Endodermal cell (in vitro differentiated cells): ENCODE measurements at regions not wholly inside any gene's neighbourhood (a gene's known extent, or its start where the extent isn't known, plus 50 kb on each side); places are given as distances from the start of the nearest gene placed in this dataset.
A peak's percentile ranks its signal among the peaks of the same experiment; 100 is the strongest.

Source experiments
- DNase-seq: peaks from one replicate; pipeline ENCODE4 v3.0.0-alpha.2; 2017
- H3K27ac ChIP-seq: 2 replicates; pipeline ENCODE4 v1.5.1; 2013; ENCODE audit warnings: mild to moderate bottlenecking, low read depth, low read length, moderate library complexity
- H3K27me3 ChIP-seq: 2 replicates; pipeline ENCODE4 v1.6.1; 2013; ENCODE audit warnings: mild to moderate bottlenecking, low read length, moderate library complexity; ENCODE audit not compliant: insufficient read depth, control insufficient read depth, poor library complexity, severe bottlenecking
- H3K36me3 ChIP-seq: 2 replicates; pipeline ENCODE4 v1.7.0; 2013; ENCODE audit warnings: mild to moderate bottlenecking, low read length, moderate library complexity; ENCODE audit not compliant: control insufficient read depth, insufficient read depth
- H3K4me1 ChIP-seq: one replicate; pipeline ENCODE4 v1.7.0; 2013; ENCODE audit warnings: low read length; ENCODE audit not compliant: control insufficient read depth, insufficient read depth
- H3K4me3 ChIP-seq: 2 replicates; pipeline ENCODE4 v1.5.1; 2013; ENCODE audit warnings: mild to moderate bottlenecking, low read length, moderate library complexity
- H3K9ac ChIP-seq: 2 replicates; pipeline ENCODE4 v1.6.1; 2013; ENCODE audit warnings: mild to moderate bottlenecking, low read length, moderate library complexity; ENCODE audit not compliant: poor library complexity, severe bottlenecking; ENCODE audit errors: extremely low read depth
- H3K9me3 ChIP-seq: 2 replicates; pipeline ENCODE4 v1.6.1; 2013; ENCODE audit warnings: mild to moderate bottlenecking, low read length, moderate library complexity; ENCODE audit not compliant: control insufficient read depth
- H3K27ac Mint-ChIP-seq: 2 replicates; pipeline ENCODE4 v1.8.0; 2020; ENCODE audit warnings: mixed read lengths
- H3K27me3 Mint-ChIP-seq: 2 replicates; pipeline ENCODE4 v1.8.0; 2021; ENCODE audit warnings: mild to moderate bottlenecking, mixed read lengths; ENCODE audit not compliant: insufficient read depth
- H3K36me3 Mint-ChIP-seq: 2 replicates; pipeline ENCODE4 v1.8.0; 2020; ENCODE audit warnings: low read depth, mixed read lengths
- H3K4me1 Mint-ChIP-seq: 2 replicates; pipeline ENCODE4 v1.8.0; 2020; ENCODE audit warnings: mixed read lengths
- H3K4me3 Mint-ChIP-seq: 2 replicates; pipeline ENCODE4 v1.8.0; 2020; ENCODE audit warnings: mild to moderate bottlenecking, moderate library complexity, mixed read lengths
- H3K9me3 Mint-ChIP-seq: 2 replicates; pipeline ENCODE4 v1.8.0; 2020; ENCODE audit warnings: mild to moderate bottlenecking, mixed read lengths
- WGBS, 2 experiments: methylation state at CpG; one replicate each; pipeline versions ENCODE4 v1.1.5 to v1.1.7; 2013; ENCODE audit warnings: missing lambda C conversion rate in 2 of 2, mixed read lengths in 1 of 2; ENCODE audit not compliant: insufficient coverage in 1 of 2, insufficient read length in 1 of 2; 5-methylcytosine and 5-hydroxymethylcytosine counted together
- TF ChIP-seq, protein P1 (sequence below): fragments of 200-600 bp; sonication (generic); conservative IDR thresholded peaks from 2 replicates; pipeline ENCODE4 v1.5.0; 2021; ENCODE audit warnings: antibody characterized with exemption, mild to moderate bottlenecking

DNA sequence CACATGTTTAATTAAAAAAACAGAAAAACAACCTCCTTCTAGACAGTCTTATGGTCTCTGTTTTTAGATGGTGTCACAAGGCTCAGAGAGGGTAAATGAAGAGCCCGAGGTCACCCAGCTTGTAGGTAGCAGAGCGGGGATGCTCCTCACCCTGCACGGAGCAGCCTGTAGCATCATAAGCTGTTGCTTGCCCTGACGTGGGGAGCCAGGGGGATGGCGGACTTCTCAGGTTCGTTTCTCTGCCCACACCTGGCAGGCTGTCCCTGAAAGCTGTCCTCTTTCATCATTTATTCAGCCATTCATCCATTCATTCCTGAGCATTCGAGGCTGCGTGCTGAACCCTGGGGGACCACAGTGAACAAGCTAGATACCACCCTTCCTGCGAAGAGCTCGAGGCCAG lies 75.7 kb upstream of the KSR1 start:
- no peaks in the 10 kb centered on the region for H3K27me3 ChIP-seq
- H3K27ac Mint-ChIP-seq, result no peak overlapping the region

DNA sequence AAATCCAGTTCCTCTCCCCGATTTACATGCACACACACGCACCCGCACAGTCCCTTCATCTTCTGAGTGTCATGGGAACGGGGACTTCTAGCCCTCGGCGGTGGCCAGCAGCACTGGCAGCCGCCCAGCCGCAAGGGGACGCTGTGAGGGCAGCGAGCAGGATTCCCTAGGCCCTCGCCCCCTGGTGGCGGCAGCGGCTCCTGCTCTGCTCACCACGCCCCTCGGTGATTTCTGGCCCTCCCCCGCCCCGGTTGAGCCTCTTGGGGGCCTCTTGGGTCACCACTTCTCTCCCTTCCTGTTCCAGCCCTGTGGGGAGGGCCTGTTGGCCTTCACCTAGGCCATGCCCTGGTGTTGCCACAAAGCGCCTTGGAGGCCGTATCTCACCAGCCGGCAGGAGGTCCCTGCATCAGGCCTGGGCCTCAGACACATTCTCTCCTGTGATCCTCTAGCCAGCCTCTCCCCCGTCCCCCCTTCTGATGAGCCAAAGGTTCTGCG lies 75.2 kb upstream of the KSR1 start:
- Histone ChIP-seq H3K9me3 (no peaks in the 10 kb centered on the region), H3K36me3 (no peaks in the 10 kb centered on the region), H3K4me3 (no peak overlapping the region), H3K4me1 (no peaks in the 10 kb centered on the region), H3K27me3 (no peaks in the 10 kb centered on the region), H3K27ac (no peak overlapping the region), H3K9ac (no peak overlapping the region)
- Mint-ChIP-seq H3K36me3 (no peaks in the 10 kb centered on the region), H3K4me3 (no peak overlapping the region), H3K4me1 (no peaks in the 10 kb centered on the region), H3K27ac (no peak overlapping the region), H3K27me3 (peaks cover 3% of the 10 kb centered on the region), H3K9me3 (peaks cover 4% of the 10 kb centered on the region)
- DNase-seq, result peak; percentile 96
- 73 to 75% methylated on average over 9 to 22 of the region's 22 CpGs for WGBS, 2 experiments
- TF ChIP-seq, protein P1, sequence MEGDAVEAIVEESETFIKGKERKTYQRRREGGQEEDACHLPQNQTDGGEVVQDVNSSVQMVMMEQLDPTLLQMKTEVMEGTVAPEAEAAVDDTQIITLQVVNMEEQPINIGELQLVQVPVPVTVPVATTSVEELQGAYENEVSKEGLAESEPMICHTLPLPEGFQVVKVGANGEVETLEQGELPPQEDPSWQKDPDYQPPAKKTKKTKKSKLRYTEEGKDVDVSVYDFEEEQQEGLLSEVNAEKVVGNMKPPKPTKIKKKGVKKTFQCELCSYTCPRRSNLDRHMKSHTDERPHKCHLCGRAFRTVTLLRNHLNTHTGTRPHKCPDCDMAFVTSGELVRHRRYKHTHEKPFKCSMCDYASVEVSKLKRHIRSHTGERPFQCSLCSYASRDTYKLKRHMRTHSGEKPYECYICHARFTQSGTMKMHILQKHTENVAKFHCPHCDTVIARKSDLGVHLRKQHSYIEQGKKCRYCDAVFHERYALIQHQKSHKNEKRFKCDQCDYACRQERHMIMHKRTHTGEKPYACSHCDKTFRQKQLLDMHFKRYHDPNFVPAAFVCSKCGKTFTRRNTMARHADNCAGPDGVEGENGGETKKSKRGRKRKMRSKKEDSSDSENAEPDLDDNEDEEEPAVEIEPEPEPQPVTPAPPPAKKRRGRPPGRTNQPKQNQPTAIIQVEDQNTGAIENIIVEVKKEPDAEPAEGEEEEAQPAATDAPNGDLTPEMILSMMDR, result peak; percentile 99

More for the DNA sequence above, 75.7 kb upstream of the KSR1 start:
- Histone ChIP-seq H3K9ac (no peak overlapping the region), H3K4me1 (no peaks in the 10 kb centered on the region), H3K27ac (no peak overlapping the region), H3K4me3 (no peak overlapping the region), H3K36me3 (no peaks in the 10 kb centered on the region), H3K9me3 (no peaks in the 10 kb centered on the region)
- peaks cover 8% of the 10 kb centered on the region for H3K9me3 Mint-ChIP-seq
- no peak for DNase-seq
- 89 to 92% methylated on average over 9 to 10 of the region's 10 CpGs for WGBS, 2 experiments
- H3K27me3 Mint-ChIP-seq, result peaks cover 3% of the 10 kb centered on the region
- H3K4me3 Mint-ChIP-seq, result no peak overlapping the region
- TF ChIP-seq, protein P1, result no peak
- H3K36me3 Mint-ChIP-seq, result no peaks in the 10 kb centered on the region
- no peaks in the 10 kb centered on the region for H3K4me1 Mint-ChIP-seq

DNA sequence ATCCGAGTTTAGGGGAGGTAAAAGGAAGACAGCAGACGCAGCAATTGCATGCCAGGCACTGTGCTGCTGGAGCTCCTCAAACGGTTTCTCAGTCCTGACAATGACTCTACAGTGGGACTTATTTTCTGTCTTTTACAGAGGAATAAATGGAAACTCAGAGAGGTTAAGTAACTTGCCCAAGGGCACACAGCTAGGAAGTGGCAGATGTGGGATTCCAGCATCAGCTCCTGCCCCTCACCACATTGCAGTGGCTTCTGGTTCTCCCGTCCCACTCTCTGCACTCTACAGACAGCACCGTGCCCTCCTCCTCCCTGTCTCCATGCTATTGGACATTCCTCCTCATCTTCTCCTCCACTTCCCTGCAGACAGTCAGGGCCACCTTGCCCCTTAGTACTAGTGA lies 74.2 kb upstream of the KSR1 start:
- TF ChIP-seq, protein P1, result no peak
- Mint-ChIP-seq H3K36me3 (no peaks in the 10 kb centered on the region), H3K27me3 (peaks cover 3% of the 10 kb centered on the region), H3K9me3 (peaks cover 3% of the 10 kb centered on the region), H3K27ac (no peak overlapping the region), H3K4me1 (no peaks in the 10 kb centered on the region), H3K4me3 (no peak overlapping the region)
- Histone ChIP-seq H3K9me3 (no peaks in the 10 kb centered on the region), H3K36me3 (no peaks in the 10 kb centered on the region), H3K27me3 (no peaks in the 10 kb centered on the region), H3K4me3 (no peak overlapping the region), H3K4me1 (no peaks in the 10 kb centered on the region), H3K27ac (no peak overlapping the region), H3K9ac (no peak overlapping the region)
- 82 to 94% methylated on average over 5 of the region's 5 CpGs for WGBS, 2 experiments
- peak; percentile 30 for DNase-seq
